ENCODE measurements at regions not wholly inside any gene's neighbourhood (a gene's known extent, or its start where the extent isn't known, plus 50 kb on each side); places are given as distances from the start of the nearest gene placed in this dataset.

- no peak overlapping the region for H3K27ac Mint-ChIP-seq
- no peak for DNase-seq
- POLR2A ChIA-PET = no interaction called here
- H3K4me1 Mint-ChIP-seq = no peaks in the 10 kb centered on the region
- CTCF ChIA-PET = interaction anchor here (0.6 kb wide), 1 partner anchor 737 kb away, joined by 3 read pairs; no protein-coding TSS in a partner anchor
- H3K36me3 Mint-ChIP-seq (ENCODE audit: low read depth) = no peaks in the 10 kb centered on the region
- peaks cover 6% of the 10 kb centered on the region for H3K9me3 Mint-ChIP-seq
- no peaks in the 10 kb centered on the region for H3K27me3 Mint-ChIP-seq
- H3K4me3 Mint-ChIP-seq = no peak overlapping the region
Measured at GRCh38 chr3:72015463-72015862, 230.5 kb upstream of the PROK2 start.

- H3K9me3 Mint-ChIP-seq = peaks cover 6% of the 10 kb centered on the region
- no peak for DNase-seq
- CTCF ChIA-PET = interaction anchor here (0.6 kb wide), 1 partner anchor 26 kb away, joined by 3 read pairs; no protein-coding TSS in a partner anchor
- no peak overlapping the region for H3K27ac Mint-ChIP-seq
- no peaks in the 10 kb centered on the region for H3K27me3 Mint-ChIP-seq
- POLR2A ChIA-PET = no interaction called here
- H3K4me3 Mint-ChIP-seq = no peak overlapping the region
- peaks cover 6% of the 10 kb centered on the region for H3K4me1 Mint-ChIP-seq
- H3K36me3 Mint-ChIP-seq (ENCODE audit: low read depth) = no peaks in the 10 kb centered on the region
Measured at GRCh38 chr3:72013084-72013483, 228.1 kb upstream of the PROK2 start.

GRCh38 chr3:72012363-72012762, 227.4 kb upstream of the PROK2 start:
- H3K27me3 Mint-ChIP-seq = no peaks in the 10 kb centered on the region
- ChIA-PET POLR2A (no interaction called here), CTCF (interaction anchor here (0.5 kb wide), 1 partner anchor 123 kb away, joined by 3 read pairs; no protein-coding TSS in a partner anchor)
- no peak overlapping the region for H3K27ac Mint-ChIP-seq
- H3K9me3 Mint-ChIP-seq = peaks cover 6% of the 10 kb centered on the region
- H3K4me1 Mint-ChIP-seq = peaks cover 6% of the 10 kb centered on the region
- no peak overlapping the region for H3K4me3 Mint-ChIP-seq
- no peaks in the 10 kb centered on the region for H3K36me3 Mint-ChIP-seq (ENCODE audit: low read depth)
- DNase-seq = no peak

GRCh38 chr3:72011485-72011884, 226.5 kb upstream of the PROK2 start:
- POLR2A ChIA-PET = no interaction called here
- DNase-seq = no peak
- CTCF ChIA-PET = no interaction called here
- H3K4me1 Mint-ChIP-seq = peaks cover 6% of the 10 kb centered on the region
- no peaks in the 10 kb centered on the region for H3K27me3 Mint-ChIP-seq
- H3K4me3 Mint-ChIP-seq = no peak overlapping the region
- H3K36me3 Mint-ChIP-seq (ENCODE audit: low read depth) = no peaks in the 10 kb centered on the region
- H3K9me3 Mint-ChIP-seq = peaks cover 6% of the 10 kb centered on the region
- no peak overlapping the region for H3K27ac Mint-ChIP-seq

GRCh38 chr3:72009851-72010443, 225.0 kb upstream of the PROK2 start:
- ChIA-PET CTCF (interaction anchor here (0.8 to 1.5 kb wide), 5 partner anchors 10 to 134 kb away, joined by 3 to 5 read pairs (median 3); no protein-coding TSS in a partner anchor), POLR2A (no interaction called here)
- peaks cover 6% of the 10 kb centered on the region for H3K4me1 Mint-ChIP-seq
- H3K4me3 Mint-ChIP-seq = no peak overlapping the region
- no peaks in the 10 kb centered on the region for H3K36me3 Mint-ChIP-seq (ENCODE audit: low read depth)
- DNase-seq = no peak
- H3K9me3 Mint-ChIP-seq = peaks cover 6% of the 10 kb centered on the region
- H3K27ac Mint-ChIP-seq = no peak overlapping the region
- H3K27me3 Mint-ChIP-seq = no peaks in the 10 kb centered on the region

- H3K4me1 Mint-ChIP-seq = peaks cover 6% of the 10 kb centered on the region
Measured at GRCh38 chr3:72008226-72008996, 223.5 kb upstream of the PROK2 start.

GRCh38 chr3:72006631-72007556, 221.9 kb upstream of the PROK2 start:
- Mint-ChIP-seq H3K4me3 (no peak overlapping the region), H3K36me3 (ENCODE audit: low read depth) (no peaks in the 10 kb centered on the region), H3K9me3 (peaks cover 5% of the 10 kb centered on the region), H3K27me3 (no peaks in the 10 kb centered on the region), H3K27ac (no peak overlapping the region), H3K4me1 (peaks cover 6% of the 10 kb centered on the region)
- CTCF ChIA-PET = interaction anchor here (1.2 to 1.6 kb wide), 2 partner anchors 12 to 17 kb away, joined by 3 to 7 read pairs; no protein-coding TSS in a partner anchor
- POLR2A ChIA-PET = no interaction called here
- no peak for DNase-seq

More at GRCh38 chr3:72008226-72008996, 223.5 kb upstream of the PROK2 start:
- no peak overlapping the region for H3K4me3 Mint-ChIP-seq
- H3K27me3 Mint-ChIP-seq = no peaks in the 10 kb centered on the region
- POLR2A ChIA-PET = no interaction called here
- H3K9me3 Mint-ChIP-seq = peaks cover 9% of the 10 kb centered on the region
- CTCF ChIA-PET = interaction anchor here (0.6 to 1.6 kb wide), 6 partner anchors 9 to 1237 kb away, joined by 3 to 7 read pairs (median 4); no protein-coding TSS in a partner anchor
- H3K27ac Mint-ChIP-seq = no peak overlapping the region
- DNase-seq = no peak
- H3K36me3 Mint-ChIP-seq (ENCODE audit: low read depth) = no peaks in the 10 kb centered on the region

GRCh38 chr3:72004749-72005292, 219.9 kb upstream of the PROK2 start:
- Mint-ChIP-seq H3K4me1 (peaks cover 2% of the 10 kb centered on the region), H3K36me3 (ENCODE audit: low read depth) (no peaks in the 10 kb centered on the region), H3K27me3 (no peaks in the 10 kb centered on the region), H3K27ac (no peak overlapping the region), H3K9me3 (peaks cover 2% of the 10 kb centered on the region), H3K4me3 (no peak overlapping the region)
- CTCF ChIA-PET = interaction anchor here (2.4 kb wide), 1 partner anchor 11 kb away, joined by 8 read pairs; no protein-coding TSS in a partner anchor
- POLR2A ChIA-PET = no interaction called here
- DNase-seq = no peak

- ChIA-PET CTCF (interaction anchor here (0.9 to 2.4 kb wide), 3 partner anchors 10 to 44 kb away, joined by 3 to 8 read pairs (median 5); no protein-coding TSS in a partner anchor), POLR2A (no interaction called here)
Measured at GRCh38 chr3:72003936-72004335, 219.0 kb upstream of the PROK2 start.

GRCh38 chr3:72001758-72002157, 216.8 kb upstream of the PROK2 start:
- no peak overlapping the region for H3K4me3 Mint-ChIP-seq
- no peaks in the 10 kb centered on the region for H3K27me3 Mint-ChIP-seq
- DNase-seq = no peak
- H3K9me3 Mint-ChIP-seq = peaks cover 2% of the 10 kb centered on the region
- ChIA-PET POLR2A (no interaction called here), CTCF (interaction anchor here (0.5 to 1.4 kb wide), 5 partner anchors 13 to 1107 kb away, joined by 3 to 5 read pairs (median 3); no protein-coding TSS in a partner anchor)
- no peaks in the 10 kb centered on the region for H3K36me3 Mint-ChIP-seq (ENCODE audit: low read depth)
- no peak overlapping the region for H3K27ac Mint-ChIP-seq
- H3K4me1 Mint-ChIP-seq = peaks cover 9% of the 10 kb centered on the region

More at GRCh38 chr3:72003936-72004335, 219.0 kb upstream of the PROK2 start:
- no peaks in the 10 kb centered on the region for H3K36me3 Mint-ChIP-seq (ENCODE audit: low read depth)
- peaks cover 2% of the 10 kb centered on the region for H3K9me3 Mint-ChIP-seq
- H3K27me3 Mint-ChIP-seq = no peaks in the 10 kb centered on the region
- H3K4me1 Mint-ChIP-seq = peaks cover 5% of the 10 kb centered on the region
- no peak for DNase-seq
- H3K27ac Mint-ChIP-seq = no peak overlapping the region
- no peak overlapping the region for H3K4me3 Mint-ChIP-seq

GRCh38 chr3:71998995-71999673, 214.2 kb upstream of the PROK2 start:
- H3K4me3 Mint-ChIP-seq = no peak overlapping the region
- no peak for DNase-seq
- H3K27me3 Mint-ChIP-seq = no peaks in the 10 kb centered on the region
- H3K9me3 Mint-ChIP-seq = peaks cover 3% of the 10 kb centered on the region
- CTCF ChIA-PET = interaction anchor here (0.6 to 1.6 kb wide), 2 partner anchors 10 to 15 kb away, joined by 3 to 5 read pairs; no protein-coding TSS in a partner anchor
- peaks cover 18% of the 10 kb centered on the region for H3K4me1 Mint-ChIP-seq
- H3K36me3 Mint-ChIP-seq (ENCODE audit: low read depth) = peaks cover 2% of the 10 kb centered on the region
- no peak overlapping the region for H3K27ac Mint-ChIP-seq
- POLR2A ChIA-PET = no interaction called here
